Dermis microvascular lymphatic vessel endothelial cell (primary cell): ENCODE measurements at regions not wholly inside any gene's neighbourhood (a gene's known extent, or its start where the extent isn't known, plus 50 kb on each side); places are given as distances from the start of the nearest gene placed in this dataset.
"Not testable (repeated sequence)": the region's sequence is repeated elsewhere in the genome, so short reads cannot be mapped to it uniquely, and the experiment has no call there.

ENCODE experiments used
- DNase-seq, 2 donors: peaks; one replicate each; pipeline versions ENCODE4 v3.0.0 to v3.0.0-alpha.2; 2010; ENCODE audit warnings: low read depth in 2 of 2

DNA sequence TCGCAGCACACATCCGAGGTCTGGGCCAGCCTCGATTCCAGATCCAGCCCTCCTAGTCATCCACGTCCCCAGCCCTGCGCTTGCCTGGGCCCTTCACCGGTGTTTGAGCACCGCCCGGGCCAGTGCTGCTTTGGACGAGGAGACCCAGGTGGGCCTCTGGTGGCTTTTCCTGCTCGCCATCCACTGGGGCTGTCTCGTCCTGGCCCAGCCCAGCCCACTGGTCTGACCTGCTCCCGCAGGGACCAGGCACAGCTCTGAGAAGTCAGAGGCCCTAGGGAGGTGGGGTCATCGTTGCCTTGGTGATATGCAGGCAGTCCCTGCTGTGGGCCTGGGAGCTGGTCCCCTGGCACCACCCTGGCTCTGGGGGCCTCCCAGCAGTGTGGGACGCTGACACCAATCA, 200.8 kb downstream of the USP22 start:
- DNase-seq, result not testable (repeated sequence)

GRCh38 chr17:20843261-20843660, 199.6 kb downstream of the USP22 start:
- not testable (repeated sequence) for DNase-seq

GRCh38 chr17:20843799-20844553, 198.8 kb downstream of the USP22 start:
- not testable (repeated sequence) for DNase-seq

DNA sequence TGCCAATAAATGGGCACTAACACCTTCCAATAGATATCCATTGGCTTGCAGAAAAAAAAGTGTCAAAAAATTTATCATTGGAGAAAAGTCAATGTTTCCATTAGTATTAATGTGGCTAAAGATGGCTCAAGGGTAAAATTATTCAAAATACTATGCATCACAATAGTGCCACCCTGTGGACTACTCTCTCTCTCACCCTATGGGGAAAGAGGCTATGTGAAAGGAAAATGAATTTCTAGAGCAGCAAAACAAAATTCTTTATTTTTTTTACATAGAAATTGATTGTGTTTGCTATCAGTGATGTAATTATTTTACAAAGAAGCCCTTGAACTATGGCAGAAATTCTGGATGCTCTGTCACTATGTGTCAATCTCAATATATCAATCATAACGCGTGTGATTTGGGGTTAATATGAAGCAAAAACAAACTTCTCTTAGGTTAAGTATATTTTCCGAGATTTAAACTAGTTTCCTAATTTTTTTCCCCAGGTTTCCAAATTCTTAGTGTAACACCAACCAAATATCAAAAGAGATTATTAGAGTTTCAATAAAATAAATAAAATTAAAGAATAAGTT, 193.9 kb downstream of the USP22 start:
- DNase-seq, result not testable (repeated sequence)

GRCh38 chr17:20851591-20852238, 191.1 kb downstream of the USP22 start:
- not testable (repeated sequence) for DNase-seq

- DNase-seq, result peak in 1 of 2 donors; percentile 0
These were observed 190.4 kb downstream of the USP22 start for GRCh38 chr17:20852239-20852989.

DNA sequence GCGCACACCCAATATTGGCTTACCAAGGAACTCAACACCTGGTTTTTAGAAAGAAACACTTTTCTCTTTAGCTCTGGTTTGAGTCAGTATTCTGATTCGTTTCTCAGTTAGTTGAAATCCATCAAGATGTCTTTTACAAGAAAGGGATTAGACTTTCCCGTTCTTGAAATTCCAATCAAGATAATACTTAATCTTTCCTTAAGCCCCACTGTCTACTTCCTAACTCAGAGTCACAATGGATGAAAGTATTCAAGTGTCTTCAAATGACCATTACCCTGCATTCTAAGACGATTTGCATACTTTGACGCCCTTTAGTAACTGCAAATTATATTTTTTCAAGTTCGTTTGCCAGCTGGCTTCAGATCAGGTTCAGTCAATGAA, 189.8 kb downstream of the USP22 start:
- DNase-seq, result no peak

DNA sequence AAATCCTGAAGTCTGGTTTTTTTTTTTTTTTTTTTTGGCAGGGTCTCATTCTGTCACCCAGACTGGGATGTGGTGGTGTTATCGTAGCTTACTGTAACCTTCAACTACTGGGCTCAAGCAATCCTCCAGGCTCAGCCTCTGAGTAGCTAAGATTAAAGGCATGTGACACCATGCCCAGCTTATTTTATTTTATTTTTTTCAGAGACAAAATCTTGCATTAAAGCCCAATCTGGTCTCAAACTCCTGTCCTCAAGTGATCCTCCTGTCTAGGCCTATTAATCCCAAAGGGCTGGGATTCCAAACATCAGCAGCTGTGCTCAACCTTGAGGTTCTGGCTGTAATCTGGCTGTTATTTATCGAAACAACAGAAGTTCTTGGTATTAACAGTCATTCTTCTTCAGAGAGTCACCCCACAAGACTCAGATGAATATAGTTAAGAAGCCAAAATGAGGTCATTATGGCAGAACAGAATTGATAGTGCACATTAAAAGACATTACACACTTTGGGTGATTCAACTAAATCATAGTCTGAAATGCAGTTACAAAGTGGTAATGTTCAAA, 186.8 kb downstream of the USP22 start:
- not testable (repeated sequence) for DNase-seq

GRCh38 chr17:20866444-20867209, 176.2 kb downstream of the USP22 start:
- DNase-seq, result not testable (repeated sequence)

- DNase-seq, result not testable (repeated sequence)
These were observed 175.3 kb downstream of the USP22 start for GRCh38 chr17:20867436-20867937.

- DNase-seq, result not testable (repeated sequence)
These were observed 174.7 kb downstream of the USP22 start for GRCh38 chr17:20867938-20868661.

GRCh38 chr17:20868662-20869007, 174.2 kb downstream of the USP22 start:
- not testable (repeated sequence) for DNase-seq

DNA sequence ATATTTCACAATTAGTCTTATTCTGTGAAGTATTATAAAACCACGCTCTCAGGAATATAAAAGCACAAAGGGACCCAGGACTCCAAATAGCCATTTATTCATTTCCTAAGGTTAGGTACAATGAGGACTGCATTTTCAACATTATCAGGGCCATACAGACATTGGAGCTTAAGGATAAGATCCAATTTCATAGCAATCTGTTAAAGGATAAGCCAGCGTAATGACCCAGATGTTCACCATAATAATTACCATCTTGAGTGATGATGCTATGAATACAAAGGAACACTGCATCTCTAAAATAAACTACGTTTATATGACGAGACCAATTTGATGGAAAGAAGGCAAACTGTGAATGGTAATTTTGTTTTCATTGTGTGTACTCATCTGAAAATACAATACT, 169.6 kb downstream of the USP22 start:
- DNase-seq, result not testable (repeated sequence)

- DNase-seq, result not testable (repeated sequence)
These were observed 169.0 kb downstream of the USP22 start for GRCh38 chr17:20873688-20874328.

DNA sequence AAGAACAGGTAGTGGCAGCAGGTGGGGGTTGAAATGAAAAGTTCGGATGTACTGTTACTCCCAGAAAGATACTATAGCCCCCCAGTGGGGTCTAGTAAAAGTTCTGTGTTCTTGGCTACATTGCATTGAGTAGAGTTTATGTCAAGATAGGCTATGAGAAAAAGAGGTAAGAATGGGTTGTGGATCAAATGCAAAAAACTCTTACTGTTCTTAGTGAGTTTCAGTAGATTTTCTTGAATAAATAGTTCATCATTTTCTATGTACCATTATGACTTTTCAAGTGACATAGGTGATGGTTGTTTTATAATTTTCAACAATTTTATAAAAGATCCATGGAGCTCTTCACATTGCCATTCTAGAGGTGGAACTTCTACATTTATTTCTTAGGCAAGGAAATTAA, 165.4 kb downstream of the USP22 start:
- DNase-seq, result not testable (repeated sequence)

DNA sequence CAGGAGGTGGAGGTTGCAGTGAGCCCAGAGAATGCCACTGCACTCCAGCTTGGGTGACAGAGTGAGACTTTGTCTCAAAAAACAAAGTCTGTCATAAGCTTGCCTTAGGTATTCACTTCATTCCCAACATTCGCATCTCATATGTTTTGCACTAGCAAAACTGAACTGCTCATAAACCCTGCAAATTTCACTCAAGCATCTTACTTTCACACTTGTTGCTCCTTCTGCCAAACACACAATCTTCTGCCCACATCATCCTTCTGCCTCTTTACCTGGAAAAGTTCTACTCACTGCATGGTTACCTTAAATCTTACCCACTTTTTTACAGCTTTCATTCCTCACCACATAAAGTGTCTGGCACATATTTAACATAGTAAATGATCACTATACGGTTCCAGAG, 152.5 kb downstream of the USP22 start:
- no peak for DNase-seq

DNA sequence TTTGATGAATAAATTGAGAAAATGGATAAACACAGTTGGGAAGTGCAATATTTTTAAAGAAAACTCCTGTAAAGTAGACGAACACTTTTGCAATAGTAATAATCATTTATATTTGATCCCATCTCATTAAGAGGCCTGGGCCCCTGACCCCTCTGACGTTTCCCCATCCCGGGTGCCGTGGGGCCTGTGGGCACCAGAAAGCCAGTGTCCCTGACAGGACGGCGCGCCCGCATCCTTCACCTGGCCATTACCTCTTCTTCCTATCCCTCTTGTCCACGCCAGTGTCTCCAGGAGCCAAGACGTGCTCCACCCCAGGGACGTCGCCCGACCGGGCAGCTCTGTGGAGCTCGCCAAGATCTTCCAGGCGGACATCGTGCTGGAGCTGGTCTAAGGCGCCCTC, 147.4 kb downstream of the USP22 start:
- DNase-seq, result not testable (repeated sequence)

GRCh38 chr17:20896153-20896649, 146.6 kb downstream of the USP22 start:
- peak; percentile 32 to 45 for DNase-seq

- not testable (repeated sequence) for DNase-seq
These were observed 144.1 kb downstream of the USP22 start for GRCh38 chr17:20898726-20899125.
